GM18951 (cell line): ENCODE measurements at regions not wholly inside any gene's neighbourhood (a gene's known extent, or its start where the extent isn't known, plus 50 kb on each side); places are given as distances from the start of the nearest gene placed in this dataset.

Experiments used
- POLR2A ChIP-seq: IDR thresholded peaks from 4 replicates; pipeline ENCODE4 v1.6.1; 2011; ENCODE audit warnings: mild to moderate bottlenecking; ENCODE audit not compliant: insufficient read length, insufficient read depth; ENCODE audit errors: extremely low read depth
- in situ Hi-C: fragments of 300-500 bp; cut with MboI; formaldehyde crosslinking; loops from one replicate; pipeline ENCODE4 v1.12.0; 2022; ENCODE audit warnings: low sequenced_read_pairs, mixed read lengths, inconsistent platforms; ENCODE audit not compliant: unreplicated experiment

DNA sequence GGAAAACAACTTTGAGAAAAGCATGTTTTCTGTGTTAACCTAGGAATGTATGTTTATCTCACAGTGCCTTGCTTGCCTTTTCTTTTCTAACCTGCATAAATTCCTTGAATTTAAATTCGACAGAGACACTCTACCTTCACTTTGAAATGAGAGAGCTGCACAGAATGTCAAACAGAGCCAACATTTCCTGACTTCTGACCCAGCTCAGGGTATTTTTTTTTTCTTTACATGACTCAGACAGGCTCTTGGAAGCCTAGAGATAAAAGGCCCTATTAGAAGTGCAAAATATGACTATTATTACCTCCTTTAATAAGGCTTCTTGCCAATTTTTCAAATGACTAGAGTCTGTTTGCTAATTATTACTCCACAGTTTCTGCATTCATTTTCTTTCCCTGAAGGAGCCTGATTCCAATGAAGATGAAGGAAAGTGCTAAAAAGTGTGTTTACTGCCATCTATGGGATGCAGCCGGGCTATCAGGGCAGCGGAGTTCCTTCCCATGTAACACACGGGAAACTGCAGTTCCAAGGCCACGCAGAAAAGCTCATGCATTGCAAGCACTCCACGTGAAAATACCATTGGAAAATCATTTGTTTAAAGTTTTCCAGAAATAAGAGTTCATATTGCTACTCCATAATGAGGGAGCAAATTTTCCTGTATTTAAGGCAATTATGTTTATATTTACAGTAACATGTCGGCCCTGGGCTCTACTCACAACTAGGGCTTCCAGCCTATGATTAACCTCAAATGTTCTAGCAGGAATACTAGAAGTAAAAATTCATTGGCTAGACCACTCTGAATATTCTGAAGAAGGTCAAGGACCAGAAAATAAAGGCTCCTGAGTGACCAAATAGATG is 485.6 kb downstream of the ZSWIM6 start:
- in situ Hi-C loops = no loop called here
- no peak for TF ChIP-seq POLR2A

GRCh38 chr5:61820836-61821235 is 485.2 kb upstream of the KIF2A start:
- TF ChIP-seq POLR2A = no peak
- in situ Hi-C loops = no loop called here

DNA sequence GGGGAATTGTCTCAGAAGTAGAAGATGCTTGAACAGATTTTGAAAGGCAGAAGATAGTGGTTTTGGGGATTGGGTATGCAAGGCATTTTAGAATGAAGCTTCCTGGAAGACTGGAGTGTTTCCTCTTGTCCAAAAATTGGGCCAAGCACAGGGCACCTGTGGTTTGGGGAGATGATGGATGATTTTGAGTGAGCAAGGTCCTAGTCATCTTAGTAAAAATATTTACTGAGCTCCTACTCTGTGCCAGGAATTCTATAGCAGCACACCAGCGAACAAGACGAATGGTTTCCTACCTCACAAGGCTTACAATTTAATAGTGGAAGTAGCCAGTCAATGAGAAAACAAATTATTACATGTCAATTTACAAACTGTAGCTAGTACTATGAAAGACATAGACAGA is 484.4 kb upstream of the KIF2A start:
- in situ Hi-C loops = no loop called here
- TF ChIP-seq POLR2A = no peak

GRCh38 chr5:61822584-61822983 is 483.4 kb upstream of the KIF2A start:
- TF ChIP-seq POLR2A = no peak
- in situ Hi-C loops = no loop called here

- in situ Hi-C loops = no loop called here
- TF ChIP-seq POLR2A = no peak
Observed at GRCh38 chr5:61823065-61823464, 482.9 kb upstream of the KIF2A start.

GRCh38 chr5:61823781-61824180 is 482.2 kb upstream of the KIF2A start:
- TF ChIP-seq POLR2A = no peak
- in situ Hi-C loops = no loop called here

- in situ Hi-C loops = no loop called here
- TF ChIP-seq POLR2A = no peak
Observed at GRCh38 chr5:61824396-61824795, 481.6 kb upstream of the KIF2A start.

DNA sequence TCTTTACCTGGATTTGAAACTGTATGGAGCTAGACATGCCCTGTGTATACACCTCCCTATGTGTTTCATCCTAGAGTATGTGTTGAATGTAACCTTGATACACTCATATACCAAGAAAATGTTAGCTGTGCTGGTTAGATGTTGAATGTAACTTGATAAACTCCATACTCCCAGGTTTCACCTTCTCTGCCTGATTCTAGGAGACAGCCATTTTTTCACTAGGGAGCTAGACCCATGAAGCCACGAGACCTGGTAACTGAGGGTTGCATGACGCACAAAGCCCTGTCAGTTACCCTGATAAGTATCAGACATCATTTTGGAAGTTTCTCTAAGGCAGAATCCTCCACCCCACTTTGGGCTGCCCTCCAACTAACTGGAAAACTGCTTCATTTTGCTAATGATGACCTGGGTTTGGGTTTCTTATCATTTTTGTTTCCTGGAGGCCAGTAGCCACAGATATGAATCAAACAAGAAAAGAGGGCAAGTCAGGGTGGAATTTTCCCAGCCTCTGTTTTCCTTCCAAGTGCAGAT is 478.5 kb upstream of the KIF2A start:
- in situ Hi-C loops = no loop called here
- no peak for TF ChIP-seq POLR2A

- TF ChIP-seq POLR2A = no peak
- in situ Hi-C loops = no loop called here
Observed at GRCh38 chr5:61828856-61829255, 477.1 kb upstream of the KIF2A start.

DNA sequence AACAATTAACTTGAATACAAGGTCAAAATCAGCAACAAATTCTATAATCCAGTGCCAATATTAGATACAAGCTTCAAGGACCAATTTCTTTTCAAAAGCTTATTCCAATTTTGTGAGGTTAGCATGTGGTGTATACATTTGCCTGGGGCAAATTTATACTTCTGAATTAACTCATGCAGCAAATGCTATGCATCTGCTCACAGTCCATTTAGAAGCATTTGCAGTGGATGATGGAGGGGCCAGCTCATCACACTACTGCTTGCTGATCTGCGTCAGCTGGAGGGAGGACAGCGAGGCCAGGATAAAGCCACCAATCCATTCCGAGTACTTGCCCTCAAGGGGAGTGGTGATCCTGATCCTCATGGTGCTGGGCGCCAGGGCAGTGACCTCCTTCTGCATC is 474.3 kb upstream of the KIF2A start:
- TF ChIP-seq POLR2A = no peak
- in situ Hi-C loops = no loop called here

- in situ Hi-C loops = no loop called here
- no peak for TF ChIP-seq POLR2A
Observed at GRCh38 chr5:61837788-61838187, 468.2 kb upstream of the KIF2A start.

- in situ Hi-C loops = no loop called here
- TF ChIP-seq POLR2A = no peak
Observed at GRCh38 chr5:61840361-61840760, 465.6 kb upstream of the KIF2A start.

- TF ChIP-seq POLR2A = no peak
- in situ Hi-C loops = no loop called here
Observed at GRCh38 chr5:61842840-61843239, 463.2 kb upstream of the KIF2A start.

- in situ Hi-C loops = no loop called here
- no peak for TF ChIP-seq POLR2A
Observed at GRCh38 chr5:61850696-61851095, 455.3 kb upstream of the KIF2A start.
